Thymus (tissue), 11 donors: ENCODE measurements at regions not wholly inside any gene's neighbourhood (a gene's known extent, or its start where the extent isn't known, plus 50 kb on each side); places are given as distances from the start of the nearest gene placed in this dataset.
"Not testable (repeated sequence)": the region's sequence is repeated elsewhere in the genome, so short reads cannot be mapped to it uniquely, and the experiment has no call there.

Source experiments
- DNase-seq, 9 donors: peaks; one replicate each; pipeline ENCODE4 v3.0.0-alpha.2; 2013; ENCODE audit warnings: low spot score in 9 of 9, low read depth in 6 of 9, missing footprints in 1 of 9
- H3K27ac ChIP-seq, 2 donors: one replicate each; pipeline ENCODE4 v1.5.1; 2013; ENCODE audit warnings: control low read depth in 1 of 2, low read depth in 1 of 2, low read length in 1 of 2, mild to moderate bottlenecking in 1 of 2, moderate library complexity in 1 of 2
- H3K27me3 ChIP-seq, 2 donors: one replicate each; pipeline ENCODE4 v1.5.1; 2013; ENCODE audit warnings: low read length in 1 of 2; ENCODE audit not compliant: control insufficient read depth in 2 of 2, insufficient read depth in 1 of 2
- H3K36me3 ChIP-seq, 2 donors: one replicate each; pipeline ENCODE4 v1.5.1; 2013; ENCODE audit warnings: low read length in 1 of 2, mild to moderate bottlenecking in 1 of 2, moderate library complexity in 1 of 2; ENCODE audit not compliant: control insufficient read depth in 2 of 2, insufficient read depth in 2 of 2
- H3K4me1 ChIP-seq, 2 donors: one replicate each; pipeline ENCODE4 v1.5.1; 2013; ENCODE audit warnings: low read length in 2 of 2; ENCODE audit not compliant: control insufficient read depth in 2 of 2, insufficient read depth in 2 of 2
- H3K4me3 ChIP-seq, 2 donors: one replicate each; pipeline ENCODE4 v1.5.1; 2013; ENCODE audit warnings: low read length in 2 of 2, control low read depth in 1 of 2, mild to moderate bottlenecking in 1 of 2
- H3K9me3 ChIP-seq, 2 donors: one replicate each; pipeline ENCODE4 v1.5.1; 2013; ENCODE audit warnings: low read length in 1 of 2, mild to moderate bottlenecking in 1 of 2; ENCODE audit not compliant: control insufficient read depth in 2 of 2, insufficient read depth in 1 of 2
- WGBS: extraction: QIAGEN DNeasy Blood & Tissue Kit; methylation state at CpG from one replicate; pipeline ENCODE4 v1.1.7; 2013; 5-methylcytosine and 5-hydroxymethylcytosine counted together
- donor health status: healthy.

DNA sequence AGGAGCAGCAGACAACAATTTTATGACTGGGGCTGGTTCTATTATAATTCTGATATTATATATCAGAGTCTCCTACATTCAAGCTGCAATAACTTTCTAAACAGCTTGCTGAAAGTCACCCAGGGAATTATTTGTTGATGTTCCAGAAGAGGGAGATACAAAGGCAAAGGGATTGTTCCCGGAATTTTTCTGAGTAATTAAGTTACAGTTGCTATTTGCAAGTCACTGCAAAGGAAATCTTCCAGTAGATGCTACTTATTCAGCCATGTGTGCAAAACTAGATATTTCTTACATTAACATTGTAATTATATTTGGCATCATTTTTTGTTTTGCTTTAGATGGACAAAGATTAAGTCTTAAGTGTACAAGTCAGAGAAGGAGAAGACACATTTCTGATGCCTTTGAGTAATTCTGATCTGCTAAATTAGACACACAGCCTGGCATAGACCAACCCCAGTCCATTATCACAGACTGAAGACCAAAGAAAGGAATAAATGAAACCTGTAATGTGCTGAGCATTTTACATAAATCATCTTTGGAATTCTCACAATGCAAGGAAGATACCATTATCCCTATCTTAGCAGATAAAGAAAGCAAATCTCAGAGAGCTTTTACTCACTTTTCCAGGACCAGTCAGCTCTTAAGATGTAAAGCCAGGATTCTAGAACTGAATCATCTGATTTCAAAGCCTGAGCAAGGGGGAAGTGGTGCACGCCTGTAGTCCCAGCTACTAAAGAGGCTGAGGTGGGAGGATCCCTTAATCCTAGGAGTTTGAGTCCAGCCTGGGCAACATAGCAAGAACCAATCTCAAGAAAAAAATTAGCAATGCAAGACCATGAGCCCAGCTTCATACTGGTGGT is 62.6 kb upstream of the AKAP12 start:
- H3K4me3 ChIP-seq: no peak overlapping the region
- WGBS: 90% methylated on average over 2 of the region's 2 CpGs
- H3K4me1 ChIP-seq: no peaks in the 10 kb centered on the region
- no peaks in the 10 kb centered on the region for H3K36me3 ChIP-seq
- DNase-seq: no peak
- H3K9me3 ChIP-seq: no peaks in the 10 kb centered on the region
- H3K27ac ChIP-seq: peak overlapping the region in 1 of 2 donors; percentile 47
- no peaks in the 10 kb centered on the region for H3K27me3 ChIP-seq

DNA sequence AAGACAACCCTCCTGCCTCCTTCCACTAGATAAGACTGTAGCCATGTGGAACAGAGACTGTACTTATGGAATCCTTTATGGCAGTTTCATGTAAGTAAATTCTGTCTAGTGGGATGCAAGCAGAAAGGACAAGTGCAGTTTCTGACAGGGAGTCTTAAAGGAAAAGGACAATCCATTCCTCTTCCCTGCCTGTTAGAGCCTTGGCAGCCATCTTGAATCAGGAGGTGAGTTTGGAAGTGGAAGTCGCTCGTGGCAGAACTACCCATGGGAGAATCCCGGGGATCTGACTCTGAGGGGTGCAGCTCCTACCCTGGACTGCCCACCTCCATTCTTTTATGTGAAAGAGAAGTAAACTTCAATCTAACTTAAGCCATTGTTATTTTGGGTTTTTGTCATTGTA is 61.4 kb upstream of the AKAP12 start:
- Histone ChIP-seq H3K27ac (no peak overlapping the region), H3K4me3 (no peak overlapping the region), H3K9me3 (peaks cover 0 to 2% of the 10 kb centered on the region in 2 donors), H3K27me3 (no peaks in the 10 kb centered on the region), H3K4me1 (no peaks in the 10 kb centered on the region), H3K36me3 (no peaks in the 10 kb centered on the region)
- 97% methylated on average over 3 of the region's 3 CpGs for whole genome bisulfite sequencing
- no peak for DNase-seq

DNA sequence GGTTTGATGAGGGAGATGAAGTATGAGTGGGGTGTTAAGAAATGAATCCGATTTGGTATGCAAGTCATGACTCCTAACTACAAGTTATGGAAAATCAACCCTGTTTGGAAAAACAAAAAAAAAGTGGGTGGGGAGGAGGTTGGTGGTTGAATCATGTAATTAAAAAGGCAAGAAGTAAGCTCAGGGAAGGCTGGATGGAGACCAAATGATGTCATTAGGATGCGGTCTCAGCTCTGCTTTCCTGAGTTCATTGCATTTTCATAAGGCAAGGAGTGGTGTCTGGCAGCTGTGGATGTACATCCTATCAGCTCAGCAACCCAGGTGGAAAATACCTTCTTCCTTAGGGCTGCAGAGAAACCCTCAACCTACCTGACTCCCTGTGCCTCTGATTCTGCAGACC is 60.4 kb upstream of the AKAP12 start:
- Histone ChIP-seq H3K27me3 (no peaks in the 10 kb centered on the region), H3K4me1 (no peaks in the 10 kb centered on the region), H3K9me3 (peaks cover 0 to 4% of the 10 kb centered on the region in 2 donors), H3K27ac (peak overlapping the region in 1 of 2 donors; percentile 35), H3K4me3 (no peak overlapping the region), H3K36me3 (no peaks in the 10 kb centered on the region)
- WGBS: 93% methylated on average over 2 of the region's 2 CpGs
- DNase-seq: no peak

DNA sequence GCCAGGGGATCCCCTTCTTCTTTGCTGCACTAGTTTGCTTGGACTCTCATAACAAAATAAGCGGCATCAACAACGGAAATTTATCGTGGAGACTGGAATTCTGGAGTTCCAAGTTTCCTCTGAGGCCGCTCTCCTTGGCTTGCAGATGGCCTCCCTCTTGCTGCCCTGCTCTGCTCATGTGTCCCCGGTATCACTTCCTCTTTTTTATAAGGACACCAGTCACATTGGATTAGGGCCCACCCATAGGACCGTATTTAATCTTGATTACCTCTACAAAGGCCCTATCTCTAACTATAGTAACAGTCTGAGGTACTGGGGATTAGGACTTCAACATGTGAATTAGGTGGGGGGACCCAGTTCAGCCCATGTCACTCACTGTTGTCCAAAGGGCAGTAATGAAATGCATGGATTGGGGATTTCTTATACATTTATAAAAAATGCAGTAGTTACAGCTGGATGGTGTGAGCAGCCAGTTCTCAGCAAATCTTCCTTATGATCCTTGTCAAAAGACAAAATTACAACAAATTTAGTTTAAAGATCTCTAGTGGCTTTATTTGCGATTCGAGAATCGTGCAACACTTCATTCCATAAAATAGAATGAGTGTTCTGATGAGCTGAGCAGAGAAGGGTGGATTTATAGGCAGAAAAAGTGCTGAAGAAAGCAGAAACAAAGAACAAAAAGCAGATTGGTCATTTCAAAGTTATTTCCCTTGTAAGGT is 59.3 kb upstream of the AKAP12 start:
- H3K4me1 ChIP-seq: no peaks in the 10 kb centered on the region
- H3K27me3 ChIP-seq: no peaks in the 10 kb centered on the region
- no peak for DNase-seq
- H3K4me3 ChIP-seq: no peak overlapping the region
- H3K27ac ChIP-seq: no peak overlapping the region
- H3K36me3 ChIP-seq: no peaks in the 10 kb centered on the region
- WGBS: 90% methylated on average over 9 of the region's 9 CpGs
- H3K9me3 ChIP-seq: peaks cover 0 to 4% of the 10 kb centered on the region in 2 donors

DNA sequence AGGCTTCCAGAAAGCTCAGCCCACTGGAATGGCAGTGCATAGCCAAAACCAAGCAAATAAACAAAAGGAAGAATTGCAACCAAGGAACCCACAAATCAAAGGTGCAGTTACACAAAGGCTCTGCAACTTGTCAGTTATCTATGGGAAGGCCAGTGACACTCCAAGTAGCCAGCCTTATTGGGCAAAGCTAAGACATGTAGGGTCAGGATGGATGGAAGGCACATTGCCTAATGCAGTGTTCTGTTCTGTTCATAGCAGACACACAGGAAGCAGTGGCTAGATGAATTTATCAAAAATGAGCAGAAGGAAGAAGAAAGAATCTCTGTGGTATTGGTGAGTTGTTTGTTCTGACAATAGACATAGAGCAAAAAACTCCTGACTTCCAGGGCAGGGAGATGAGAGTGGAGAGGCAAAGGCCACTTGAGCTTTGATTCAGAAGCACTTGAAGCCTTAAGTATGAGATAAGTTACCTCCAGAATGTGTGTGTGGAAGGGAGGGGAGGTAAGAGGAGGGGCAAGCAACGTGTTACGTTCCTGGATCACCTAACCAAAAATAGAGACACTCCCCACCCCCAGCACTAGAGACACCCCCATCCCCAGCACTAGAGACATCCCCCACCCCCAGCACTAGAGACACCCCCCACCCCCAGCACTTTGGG is 57.9 kb upstream of the AKAP12 start:
- 74% methylated on average over 2 of the region's 2 CpGs for WGBS
- H3K27me3 ChIP-seq: no peaks in the 10 kb centered on the region
- no peak overlapping the region for H3K4me3 ChIP-seq
- DNase-seq: no peak
- H3K36me3 ChIP-seq: no peaks in the 10 kb centered on the region
- peaks cover 0 to 4% of the 10 kb centered on the region in 2 donors for H3K9me3 ChIP-seq
- H3K4me1 ChIP-seq: no peaks in the 10 kb centered on the region
- H3K27ac ChIP-seq: no peak overlapping the region

DNA sequence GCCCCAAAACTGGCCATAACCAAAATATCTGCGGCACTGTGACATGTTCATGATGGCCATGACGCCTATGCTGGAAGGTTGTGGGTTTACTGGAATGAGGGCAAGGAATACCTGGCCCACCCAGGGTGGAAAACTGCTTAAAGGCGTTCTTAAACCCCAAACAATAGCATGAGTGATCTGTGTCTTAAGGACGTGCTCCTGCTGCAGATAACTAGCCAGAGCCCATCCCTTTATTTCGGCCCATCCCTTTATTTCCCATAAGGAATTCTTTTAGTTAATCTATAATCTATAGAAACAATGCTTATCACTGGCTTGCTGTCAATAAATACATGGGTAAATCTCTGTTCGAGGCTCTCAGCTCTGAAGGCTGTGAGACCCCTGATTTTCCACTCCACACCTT is 56.8 kb upstream of the AKAP12 start:
- not testable (repeated sequence) for H3K27me3 ChIP-seq, H3K9me3 ChIP-seq
- 96% methylated on average over 6 of the region's 6 CpGs for WGBS

DNA sequence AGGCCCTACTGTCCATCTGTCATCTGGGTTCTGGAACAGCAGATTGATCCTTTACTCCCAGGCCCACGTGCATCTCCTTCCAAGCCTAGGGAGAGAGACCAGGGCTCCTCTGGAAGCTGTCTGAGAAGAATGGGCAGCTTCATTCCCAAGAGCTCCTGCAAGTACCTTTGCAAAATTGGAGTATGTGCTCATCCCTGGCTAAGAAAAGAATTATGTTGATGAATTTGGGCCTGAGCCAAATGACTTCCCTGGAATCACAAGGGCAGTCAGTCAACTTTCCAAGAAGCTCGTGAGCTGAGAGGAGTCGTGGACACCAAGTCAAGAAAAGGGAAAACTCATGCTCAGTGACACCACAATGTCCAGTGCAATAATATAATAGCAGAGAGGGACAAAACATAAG is 54.6 kb upstream of the AKAP12 start:
- H3K27ac ChIP-seq: no peak overlapping the region
- H3K9me3 ChIP-seq: peaks cover 0 to 4% of the 10 kb centered on the region in 2 donors
- no peak overlapping the region for H3K4me3 ChIP-seq
- no peaks in the 10 kb centered on the region for H3K36me3 ChIP-seq
- H3K27me3 ChIP-seq: no peaks in the 10 kb centered on the region
- 91% methylated on average over 3 of the region's 3 CpGs for WGBS
- DNase-seq: no peak
- no peaks in the 10 kb centered on the region for H3K4me1 ChIP-seq

More for the DNA sequence above, 56.8 kb upstream of the AKAP12 start:
- not testable (repeated sequence) for H3K27ac ChIP-seq, H3K4me1 ChIP-seq, DNase-seq, H3K4me3 ChIP-seq, H3K36me3 ChIP-seq

DNA sequence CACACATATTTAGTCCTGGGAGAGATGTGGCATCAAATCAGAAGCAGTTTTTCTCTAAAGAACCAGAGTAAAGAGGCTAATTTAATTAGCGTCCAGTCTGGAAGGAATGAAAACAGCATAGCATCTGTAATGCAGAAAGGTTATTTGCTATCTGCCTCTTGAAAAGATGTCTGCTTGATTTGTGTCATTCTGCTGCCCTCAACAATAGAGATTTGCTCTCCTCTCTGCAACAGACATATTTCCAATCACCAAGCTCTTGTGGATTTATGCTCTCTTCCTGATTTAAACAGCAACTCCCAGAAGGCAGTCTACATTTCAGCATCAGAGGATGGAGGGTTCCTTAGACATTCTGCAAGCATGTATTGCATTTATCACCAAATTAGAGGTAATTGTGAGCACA is 53.5 kb upstream of the AKAP12 start:
- 94% methylated on average over 1 of the region's 1 CpG for WGBS

DNA sequence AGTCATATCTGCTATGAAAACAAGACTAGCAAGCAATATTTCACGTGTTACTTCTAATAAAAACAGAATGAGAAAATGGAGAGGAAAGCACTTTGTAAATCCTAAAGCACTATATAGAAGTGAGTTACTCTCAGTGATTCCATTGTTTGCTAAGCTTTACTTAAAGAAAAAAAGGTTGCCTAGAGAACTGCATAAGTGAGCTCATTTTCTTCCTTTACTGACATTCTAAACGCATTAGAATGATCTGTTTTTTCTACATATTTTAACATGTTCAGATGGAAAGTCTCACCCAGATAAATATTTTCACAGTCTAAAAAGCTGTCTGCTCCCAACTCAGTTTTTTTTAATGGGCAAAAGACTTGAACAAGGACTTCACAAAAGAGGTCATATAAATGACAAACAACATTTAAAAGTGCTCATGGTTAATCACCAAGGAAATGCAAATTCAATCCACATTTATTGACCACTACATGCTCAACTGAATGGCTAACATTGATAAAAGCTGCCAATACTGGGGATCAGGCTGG is 52.9 kb upstream of the AKAP12 start:
- H3K27ac ChIP-seq: no peak overlapping the region
- H3K4me1 ChIP-seq: no peaks in the 10 kb centered on the region
- no peak overlapping the region for H3K4me3 ChIP-seq
- H3K36me3 ChIP-seq: no peaks in the 10 kb centered on the region
- DNase-seq: no peak
- WGBS: 83% methylated on average over 2 of the region's 2 CpGs
- no peaks in the 10 kb centered on the region for H3K27me3 ChIP-seq
- H3K9me3 ChIP-seq: peaks cover 0 to 4% of the 10 kb centered on the region in 2 donors

More for the DNA sequence above, 53.5 kb upstream of the AKAP12 start:
- no peaks in the 10 kb centered on the region for H3K4me1 ChIP-seq
- no peak for DNase-seq
- no peak overlapping the region for H3K4me3 ChIP-seq
- H3K27ac ChIP-seq: no peak overlapping the region
- no peaks in the 10 kb centered on the region for H3K36me3 ChIP-seq
- peaks cover 0 to 4% of the 10 kb centered on the region in 2 donors for H3K9me3 ChIP-seq
- H3K27me3 ChIP-seq: no peaks in the 10 kb centered on the region
